WTC11 (cell line): ENCODE measurements at regions not wholly inside any gene's neighbourhood (a gene's known extent, or its start where the extent isn't known, plus 50 kb on each side); places are given as distances from the start of the nearest gene placed in this dataset.

ENCODE experiments used
- ATAC-seq: fragments of 200-7000 bp; cut with Tn5 transposase; 2 replicates; pipeline ENCODE4 v1.10.0; 2021; ENCODE audit warnings: mild to moderate bottlenecking, moderate library complexity
- CTCF ChIA-PET: fragments of 300-600 bp; sonication (Branson Sonifier 250); formaldehyde crosslinking; loops from one replicate; lab custom pipeline; 2021; ENCODE audit warnings: antibody characterized with exemption; lab: Charles Lee
- POLR2A ChIA-PET: fragments of 350-600 bp; sonication (Branson Sonifier 250); formaldehyde crosslinking; loops from one replicate; lab custom pipeline; 2021; ENCODE audit warnings: antibody characterized with exemption; lab: Charles Lee
- DNase-seq: peaks from one replicate; pipeline ENCODE4 v3.0.0; 2021; ENCODE audit warnings: low spot score
- H3K27ac Mint-ChIP-seq: 2 replicates; pipeline ENCODE4 v1.8.0; 2021; ENCODE audit warnings: mixed read lengths
- H3K27me3 Mint-ChIP-seq: 2 replicates; pipeline ENCODE4 v1.8.0; 2021; ENCODE audit warnings: low read depth, mild to moderate bottlenecking, moderate library complexity, mixed read lengths
- H3K36me3 Mint-ChIP-seq: 2 replicates; pipeline ENCODE4 v1.8.0; 2021; ENCODE audit warnings: mixed read lengths
- H3K4me1 Mint-ChIP-seq: 2 replicates; pipeline ENCODE4 v1.8.0; 2022; ENCODE audit warnings: mixed read lengths
- H3K4me3 Mint-ChIP-seq: 2 replicates; pipeline ENCODE4 v1.8.0; 2021; ENCODE audit warnings: mild to moderate bottlenecking, moderate library complexity, mixed read lengths
- H3K9me3 Mint-ChIP-seq: 2 replicates; pipeline ENCODE4 v1.8.0; 2021; ENCODE audit warnings: mixed read lengths
- ARID4B ChIP-seq: sonication (generic); formaldehyde crosslinking; IDR thresholded peaks from 2 replicates; pipeline ENCODE4 v1.8.0; 2023; ENCODE audit warnings: missing genetic modification reagents, mild to moderate bottlenecking, borderline replicate concordance
- CBFB ChIP-seq: sonication (generic); formaldehyde crosslinking; IDR thresholded peaks from 2 replicates; pipeline ENCODE4 v1.8.1; 2022; ENCODE audit warnings: mild to moderate bottlenecking, low read depth, missing genetic modification reagents
- FOXJ3 ChIP-seq: sonication (generic); formaldehyde crosslinking; IDR thresholded peaks from 2 replicates; pipeline ENCODE4 v1.9.0; 2021; ENCODE audit warnings: missing genetic modification reagents, mild to moderate bottlenecking, borderline replicate concordance
- HMGA2 ChIP-seq: fragments of 250-450 bp; sonication (Bioruptor Pico); IDR thresholded peaks from 2 replicates; pipeline ENCODE4 v1.4.0; 2021; ENCODE audit warnings: mild to moderate bottlenecking, moderate library complexity
- HMGXB4 ChIP-seq: sonication (generic); formaldehyde crosslinking; IDR thresholded peaks from 2 replicates; pipeline ENCODE4 v1.8.1; 2023; ENCODE audit warnings: mild to moderate bottlenecking, moderate library complexity, missing genetic modification reagents
- MAX ChIP-seq: sonication (generic); formaldehyde crosslinking; IDR thresholded peaks from 2 replicates; pipeline ENCODE4 v1.8.0; 2022; ENCODE audit warnings: mild to moderate bottlenecking, missing genetic modification reagents
- NR1H2 ChIP-seq: sonication (generic); formaldehyde crosslinking; IDR thresholded peaks from 2 replicates; pipeline ENCODE4 v1.9.0; 2021; ENCODE audit warnings: mild to moderate bottlenecking, moderate library complexity, missing genetic modification reagents
- SMAD3 ChIP-seq: sonication (generic); formaldehyde crosslinking; IDR thresholded peaks from 2 replicates; pipeline ENCODE4 v1.8.0; 2022; ENCODE audit warnings: missing genetic modification reagents, mild to moderate bottlenecking, borderline replicate concordance
- SOX15 ChIP-seq: fragments of 250-450 bp; sonication (Bioruptor Pico); IDR thresholded peaks from 2 replicates; pipeline ENCODE4 v1.9.0; 2021; ENCODE audit warnings: mild to moderate bottlenecking
- TCF7 ChIP-seq: sonication (generic); formaldehyde crosslinking; IDR thresholded peaks from 2 replicates; pipeline ENCODE4 v1.8.0; 2022; ENCODE audit warnings: mild to moderate bottlenecking, low read depth, missing genetic modification reagents, moderate library complexity
- TEAD1 ChIP-seq: sonication (generic); formaldehyde crosslinking; IDR thresholded peaks from 2 replicates; pipeline ENCODE4 v1.8.0; 2022; ENCODE audit warnings: mild to moderate bottlenecking, missing genetic modification reagents
- TP53 ChIP-seq: sonication (generic); formaldehyde crosslinking; IDR thresholded peaks from 2 replicates; pipeline ENCODE4 v1.8.1; 2023; ENCODE audit warnings: mild to moderate bottlenecking, missing genetic modification reagents
- ZNF121 ChIP-seq: sonication (generic); formaldehyde crosslinking; IDR thresholded peaks from 2 replicates; pipeline ENCODE4 v1.8.0; 2023; ENCODE audit warnings: missing genetic modification reagents
- ZNF416 ChIP-seq: fragments of 250-450 bp; sonication (Bioruptor Pico); IDR thresholded peaks from 2 replicates; pipeline ENCODE4 v1.9.0; 2021; ENCODE audit warnings: mild to moderate bottlenecking, inconsistent platforms
- ZNF423 ChIP-seq: fragments of 250-450 bp; sonication (Bioruptor Pico); IDR thresholded peaks from 2 replicates; pipeline ENCODE4 v2.1.2; 2022; ENCODE audit warnings: mild to moderate bottlenecking, moderate library complexity
- TF ChIP-seq, protein P1 (sequence below): sonication (generic); formaldehyde crosslinking; IDR thresholded peaks from 2 replicates; pipeline ENCODE4 v1.8.1; 2023; ENCODE audit warnings: mild to moderate bottlenecking, missing genetic modification reagents, moderate library complexity
- TF ChIP-seq, protein P2 (sequence below): fragments of 250-450 bp; sonication (Bioruptor Pico); IDR thresholded peaks from 2 replicates; pipeline ENCODE4 v1.9.0; 2021; ENCODE audit warnings: moderate library complexity, mild to moderate bottlenecking, inconsistent platforms, borderline replicate concordance
- TF ChIP-seq, protein P3 (sequence below): sonication (generic); formaldehyde crosslinking; IDR thresholded peaks from 2 replicates; pipeline ENCODE4 v1.8.0; 2022; ENCODE audit warnings: missing genetic modification reagents
- TF ChIP-seq, protein P4 (sequence below): sonication (generic); formaldehyde crosslinking; IDR thresholded peaks from 2 replicates; pipeline ENCODE4 v1.8.1; 2023; ENCODE audit warnings: mild to moderate bottlenecking, missing genetic modification reagents

GRCh38 chr10:21097926-21098355 is 200.8 kb upstream of the NEBL start:
- CTCF ChIA-PET: no interaction called here
- H3K27me3 Mint-ChIP-seq: no peaks in the 10 kb centered on the region
- ATAC-seq: no peak

More at GRCh38 chr10:21097926-21098355, 200.8 kb upstream of the NEBL start:
- Mint-ChIP-seq H3K27ac (no peak overlapping the region), H3K9me3 (no peaks in the 10 kb centered on the region), H3K36me3 (no peaks in the 10 kb centered on the region), H3K4me1 (peaks cover 8% of the 10 kb centered on the region), H3K4me3 (no peak overlapping the region)
- no peak for DNase-seq
- POLR2A ChIA-PET: interaction anchor here (0.6 kb wide), 1 partner anchor 1091 kb away, joined by 9 read pairs; no protein-coding TSS in a partner anchor
- TF ChIP-seq TP53 (CRISPR knock-in tag) (no peak), TEAD1 (CRISPR knock-in tag) (no peak), ARID4B (no peak), TCF7 (no peak), HMGA2 (CRISPR knock-in tag) (no peak), NR1H2 (CRISPR knock-in tag) (no peak), FOXJ3 (no peak), MAX (CRISPR knock-in tag) (no peak), HMGXB4 (CRISPR knock-in tag) (no peak), ZNF416 (no peak), SMAD3 (CRISPR knock-in tag) (no peak), ZNF121 (CRISPR knock-in tag) (no peak), SOX15 (CRISPR knock-in tag) (no peak), ZNF423 (CRISPR knock-in tag) (no peak), CBFB (CRISPR knock-in tag) (no peak)
- TF ChIP-seq, protein P1, sequence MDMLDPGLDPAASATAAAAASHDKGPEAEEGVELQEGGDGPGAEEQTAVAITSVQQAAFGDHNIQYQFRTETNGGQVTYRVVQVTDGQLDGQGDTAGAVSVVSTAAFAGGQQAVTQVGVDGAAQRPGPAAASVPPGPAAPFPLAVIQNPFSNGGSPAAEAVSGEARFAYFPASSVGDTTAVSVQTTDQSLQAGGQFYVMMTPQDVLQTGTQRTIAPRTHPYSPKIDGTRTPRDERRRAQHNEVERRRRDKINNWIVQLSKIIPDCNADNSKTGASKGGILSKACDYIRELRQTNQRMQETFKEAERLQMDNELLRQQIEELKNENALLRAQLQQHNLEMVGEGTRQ (CRISPR knock-in tag): no peak
- TF ChIP-seq, protein P2, sequence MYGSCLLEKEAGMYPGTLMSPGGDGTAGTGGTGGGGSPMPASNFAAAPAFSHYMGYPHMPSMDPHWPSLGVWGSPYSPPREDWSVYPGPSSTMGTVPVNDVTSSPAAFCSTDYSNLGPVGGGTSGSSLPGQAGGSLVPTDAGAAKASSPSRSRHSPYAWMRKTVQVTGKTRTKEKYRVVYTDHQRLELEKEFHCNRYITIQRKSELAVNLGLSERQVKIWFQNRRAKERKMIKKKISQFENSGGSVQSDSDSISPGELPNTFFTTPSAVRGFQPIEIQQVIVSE (CRISPR knock-in tag): no peak
- TF ChIP-seq, protein P3, sequence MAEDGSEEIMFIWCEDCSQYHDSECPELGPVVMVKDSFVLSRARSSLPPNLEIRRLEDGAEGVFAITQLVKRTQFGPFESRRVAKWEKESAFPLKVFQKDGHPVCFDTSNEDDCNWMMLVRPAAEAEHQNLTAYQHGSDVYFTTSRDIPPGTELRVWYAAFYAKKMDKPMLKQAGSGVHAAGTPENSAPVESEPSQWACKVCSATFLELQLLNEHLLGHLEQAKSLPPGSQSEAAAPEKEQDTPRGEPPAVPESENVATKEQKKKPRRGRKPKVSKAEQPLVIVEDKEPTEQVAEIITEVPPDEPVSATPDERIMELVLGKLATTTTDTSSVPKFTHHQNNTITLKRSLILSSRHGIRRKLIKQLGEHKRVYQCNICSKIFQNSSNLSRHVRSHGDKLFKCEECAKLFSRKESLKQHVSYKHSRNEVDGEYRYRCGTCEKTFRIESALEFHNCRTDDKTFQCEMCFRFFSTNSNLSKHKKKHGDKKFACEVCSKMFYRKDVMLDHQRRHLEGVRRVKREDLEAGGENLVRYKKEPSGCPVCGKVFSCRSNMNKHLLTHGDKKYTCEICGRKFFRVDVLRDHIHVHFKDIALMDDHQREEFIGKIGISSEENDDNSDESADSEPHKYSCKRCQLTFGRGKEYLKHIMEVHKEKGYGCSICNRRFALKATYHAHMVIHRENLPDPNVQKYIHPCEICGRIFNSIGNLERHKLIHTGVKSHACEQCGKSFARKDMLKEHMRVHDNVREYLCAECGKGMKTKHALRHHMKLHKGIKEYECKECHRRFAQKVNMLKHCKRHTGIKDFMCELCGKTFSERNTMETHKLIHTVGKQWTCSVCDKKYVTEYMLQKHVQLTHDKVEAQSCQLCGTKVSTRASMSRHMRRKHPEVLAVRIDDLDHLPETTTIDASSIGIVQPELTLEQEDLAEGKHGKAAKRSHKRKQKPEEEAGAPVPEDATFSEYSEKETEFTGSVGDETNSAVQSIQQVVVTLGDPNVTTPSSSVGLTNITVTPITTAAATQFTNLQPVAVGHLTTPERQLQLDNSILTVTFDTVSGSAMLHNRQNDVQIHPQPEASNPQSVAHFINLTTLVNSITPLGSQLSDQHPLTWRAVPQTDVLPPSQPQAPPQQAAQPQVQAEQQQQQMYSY (CRISPR knock-in tag): no peak
- TF ChIP-seq, protein P4, sequence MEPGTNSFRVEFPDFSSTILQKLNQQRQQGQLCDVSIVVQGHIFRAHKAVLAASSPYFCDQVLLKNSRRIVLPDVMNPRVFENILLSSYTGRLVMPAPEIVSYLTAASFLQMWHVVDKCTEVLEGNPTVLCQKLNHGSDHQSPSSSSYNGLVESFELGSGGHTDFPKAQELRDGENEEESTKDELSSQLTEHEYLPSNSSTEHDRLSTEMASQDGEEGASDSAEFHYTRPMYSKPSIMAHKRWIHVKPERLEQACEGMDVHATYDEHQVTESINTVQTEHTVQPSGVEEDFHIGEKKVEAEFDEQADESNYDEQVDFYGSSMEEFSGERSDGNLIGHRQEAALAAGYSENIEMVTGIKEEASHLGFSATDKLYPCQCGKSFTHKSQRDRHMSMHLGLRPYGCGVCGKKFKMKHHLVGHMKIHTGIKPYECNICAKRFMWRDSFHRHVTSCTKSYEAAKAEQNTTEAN (CRISPR knock-in tag): no peak
